Glutamatergic neuron (in vitro differentiated cells): ENCODE measurements at regions not wholly inside any gene's neighbourhood (a gene's known extent, or its start where the extent isn't known, plus 50 kb on each side); places are given as distances from the start of the nearest gene placed in this dataset.
A peak's percentile ranks its signal among the peaks of the same experiment; 100 is the strongest.

ENCODE experiments used
- DNase-seq: peaks from one replicate; pipeline ENCODE4 v3.0.0; 2022
- H3K27ac Mint-ChIP-seq: one replicate; pipeline ENCODE4 v1.8.0; 2020; ENCODE audit warnings: mild to moderate bottlenecking, mixed read lengths, inconsistent platforms; ENCODE audit not compliant: unreplicated experiment
- H3K27me3 Mint-ChIP-seq: one replicate; pipeline ENCODE4 v1.8.0; 2020; ENCODE audit warnings: mild to moderate bottlenecking, moderate library complexity, mixed read lengths, inconsistent platforms; ENCODE audit not compliant: unreplicated experiment
- H3K36me3 Mint-ChIP-seq: one replicate; pipeline ENCODE4 v1.8.0; 2020; ENCODE audit warnings: mild to moderate bottlenecking, mixed read lengths, inconsistent platforms; ENCODE audit not compliant: unreplicated experiment
- H3K4me1 Mint-ChIP-seq: one replicate; pipeline ENCODE4 v1.8.0; 2020; ENCODE audit warnings: mild to moderate bottlenecking, low read depth, mixed read lengths, inconsistent platforms; ENCODE audit not compliant: unreplicated experiment
- H3K4me3 Mint-ChIP-seq: one replicate; pipeline ENCODE4 v1.8.0; 2020; ENCODE audit warnings: mild to moderate bottlenecking, mixed read lengths, inconsistent platforms; ENCODE audit not compliant: unreplicated experiment
- H3K9me3 Mint-ChIP-seq: one replicate; pipeline ENCODE4 v1.8.0; 2020; ENCODE audit warnings: mild to moderate bottlenecking, moderate library complexity, mixed read lengths, inconsistent platforms; ENCODE audit not compliant: unreplicated experiment
- CTCF ChIP-seq: fragments of 200-600 bp; sonication (generic); IDR thresholded peaks from one replicate; pipeline ENCODE4 v1.5.0; 2021; ENCODE audit not compliant: partially characterized antibody, unreplicated experiment

GRCh38 chr5:27535031-27535557 lies 496.7 kb upstream of the CDH9 start:
- no peaks in the 10 kb centered on the region for H3K36me3 Mint-ChIP-seq
- H3K9me3 Mint-ChIP-seq = no peaks in the 10 kb centered on the region
- H3K27ac Mint-ChIP-seq = no peak overlapping the region
- TF ChIP-seq CTCF = no peak
- H3K4me1 Mint-ChIP-seq = no peaks in the 10 kb centered on the region
- no peaks in the 10 kb centered on the region for H3K27me3 Mint-ChIP-seq
- H3K4me3 Mint-ChIP-seq = no peak overlapping the region
- DNase-seq = no peak

GRCh38 chr5:27532305-27532704 lies 493.9 kb upstream of the CDH9 start:
- no peak overlapping the region for H3K27ac Mint-ChIP-seq
- H3K4me1 Mint-ChIP-seq = no peaks in the 10 kb centered on the region
- H3K4me3 Mint-ChIP-seq = no peak overlapping the region
- no peak for DNase-seq
- no peaks in the 10 kb centered on the region for H3K9me3 Mint-ChIP-seq
- H3K36me3 Mint-ChIP-seq = no peaks in the 10 kb centered on the region
- TF ChIP-seq CTCF = no peak
- H3K27me3 Mint-ChIP-seq = no peaks in the 10 kb centered on the region

- no peak for DNase-seq
- H3K27me3 Mint-ChIP-seq = no peaks in the 10 kb centered on the region
- peaks cover under 1% of the 10 kb centered on the region for H3K9me3 Mint-ChIP-seq
- no peak overlapping the region for H3K27ac Mint-ChIP-seq
- H3K36me3 Mint-ChIP-seq = no peaks in the 10 kb centered on the region
- H3K4me3 Mint-ChIP-seq = no peak overlapping the region
- no peaks in the 10 kb centered on the region for H3K4me1 Mint-ChIP-seq
- no peak for TF ChIP-seq CTCF
Observed at GRCh38 chr5:27524515-27524914, 486.1 kb upstream of the CDH9 start.

GRCh38 chr5:27523629-27524028 lies 485.2 kb upstream of the CDH9 start:
- H3K4me3 Mint-ChIP-seq = no peak overlapping the region
- H3K4me1 Mint-ChIP-seq = no peaks in the 10 kb centered on the region
- H3K9me3 Mint-ChIP-seq = peaks cover 2% of the 10 kb centered on the region
- no peaks in the 10 kb centered on the region for H3K36me3 Mint-ChIP-seq
- peak; percentile 19 for DNase-seq
- H3K27ac Mint-ChIP-seq = no peak overlapping the region
- no peak for TF ChIP-seq CTCF
- H3K27me3 Mint-ChIP-seq = no peaks in the 10 kb centered on the region

GRCh38 chr5:27516437-27516836 lies 478.1 kb upstream of the CDH9 start:
- no peak for TF ChIP-seq CTCF
- Mint-ChIP-seq H3K9me3 (peaks cover 2% of the 10 kb centered on the region), H3K27ac (no peak overlapping the region), H3K4me3 (no peak overlapping the region), H3K27me3 (no peaks in the 10 kb centered on the region), H3K36me3 (no peaks in the 10 kb centered on the region), H3K4me1 (no peaks in the 10 kb centered on the region)
- DNase-seq = no peak
